IPS DF 4.7 (cell line): ENCODE measurements at regions not wholly inside any gene's neighbourhood (a gene's known extent, or its start where the extent isn't known, plus 50 kb on each side); places are given as distances from the start of the nearest gene placed in this dataset.
"Not testable (repeated sequence)": the region's sequence is repeated elsewhere in the genome, so short reads cannot be mapped to it uniquely, and the experiment has no call there.

Source experiments
- DNase-seq: peaks from one replicate; pipeline ENCODE4 v3.0.0-alpha.2; 2013; ENCODE audit warnings: low spot score; ENCODE audit errors: extremely low read depth

GRCh38 chr3:182621435-182622240 is 171.7 kb upstream of the ATP11B start:
- DNase-seq = no peak

- no peak for DNase-seq
Observed at GRCh38 chr3:182622241-182622545, 171.1 kb upstream of the ATP11B start.

- no peak for DNase-seq
Observed at GRCh38 chr3:182626484-182627467, 166.5 kb upstream of the ATP11B start.

DNA sequence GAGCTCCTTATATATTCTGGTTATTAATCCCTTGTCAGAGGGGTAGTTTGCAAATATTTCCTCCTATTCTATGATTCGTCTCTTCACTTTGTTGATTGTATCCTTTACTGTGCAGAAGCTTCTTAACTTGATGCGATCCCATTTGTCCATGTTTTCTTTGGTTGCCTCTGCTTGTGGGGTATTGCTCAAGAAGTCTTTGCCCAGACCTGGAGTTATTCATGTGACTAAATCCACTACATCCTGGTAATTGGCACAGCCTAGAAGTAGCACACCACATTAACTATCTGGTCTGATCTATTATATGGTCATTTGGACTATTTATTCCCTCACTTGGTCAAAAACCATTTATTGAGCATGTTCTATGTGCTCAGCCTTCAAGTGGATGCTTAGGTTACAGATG is 164.8 kb upstream of the ATP11B start:
- DNase-seq = no peak

GRCh38 chr3:182629521-182629920 is 163.8 kb upstream of the ATP11B start:
- DNase-seq = no peak

DNA sequence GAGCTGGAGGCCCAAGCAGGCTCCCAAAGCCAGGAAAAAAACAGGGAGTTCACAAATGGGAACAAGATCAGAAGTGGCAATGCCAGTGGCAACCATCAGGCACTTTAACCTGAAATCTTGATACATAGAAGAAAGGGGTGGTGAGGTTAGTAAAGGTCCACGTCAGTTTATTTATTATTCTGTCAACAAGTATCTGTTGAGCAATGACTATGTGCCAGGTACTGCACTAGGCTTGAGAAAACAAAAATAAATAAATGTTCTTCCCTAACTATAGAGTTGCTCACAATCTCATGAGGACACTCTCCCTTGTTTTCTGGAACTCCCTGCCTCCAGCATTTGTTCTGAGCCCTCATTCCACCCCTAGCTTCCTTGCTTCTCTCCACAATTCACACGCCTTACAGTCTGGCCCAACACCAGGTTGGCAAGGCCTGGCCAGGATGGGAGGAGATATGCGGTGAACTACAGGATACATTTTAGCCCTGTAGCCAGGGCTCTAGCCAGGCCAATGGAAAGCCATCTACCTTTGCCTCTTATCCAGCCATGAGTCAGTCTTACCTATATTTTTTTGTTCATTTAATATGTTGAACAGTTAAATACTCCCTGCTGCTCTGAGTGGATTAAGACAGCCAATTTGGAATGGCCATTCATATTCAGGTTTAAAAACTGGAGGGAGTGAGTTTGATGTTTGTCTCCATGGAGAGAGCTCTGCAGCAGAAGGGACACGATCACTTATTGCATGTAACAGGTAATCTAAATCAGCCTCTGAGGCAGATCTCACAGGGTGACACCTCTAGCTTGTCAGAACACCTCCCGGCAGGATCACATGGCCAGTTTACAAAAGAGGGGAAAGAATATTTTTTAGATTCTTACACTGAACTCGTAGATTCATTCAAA is 161.9 kb upstream of the ATP11B start:
- DNase-seq = no peak

- no peak for DNase-seq
Observed at GRCh38 chr3:182632077-182632393, 161.3 kb upstream of the ATP11B start.

- no peak for DNase-seq
Observed at GRCh38 chr3:182633186-182633585, 160.1 kb upstream of the ATP11B start.

GRCh38 chr3:182636646-182637045 is 156.7 kb upstream of the ATP11B start:
- DNase-seq = no peak

GRCh38 chr3:182637350-182638110 is 155.8 kb upstream of the ATP11B start:
- DNase-seq = no peak

GRCh38 chr3:182644013-182644412 is 149.3 kb upstream of the ATP11B start:
- no peak for DNase-seq

DNA sequence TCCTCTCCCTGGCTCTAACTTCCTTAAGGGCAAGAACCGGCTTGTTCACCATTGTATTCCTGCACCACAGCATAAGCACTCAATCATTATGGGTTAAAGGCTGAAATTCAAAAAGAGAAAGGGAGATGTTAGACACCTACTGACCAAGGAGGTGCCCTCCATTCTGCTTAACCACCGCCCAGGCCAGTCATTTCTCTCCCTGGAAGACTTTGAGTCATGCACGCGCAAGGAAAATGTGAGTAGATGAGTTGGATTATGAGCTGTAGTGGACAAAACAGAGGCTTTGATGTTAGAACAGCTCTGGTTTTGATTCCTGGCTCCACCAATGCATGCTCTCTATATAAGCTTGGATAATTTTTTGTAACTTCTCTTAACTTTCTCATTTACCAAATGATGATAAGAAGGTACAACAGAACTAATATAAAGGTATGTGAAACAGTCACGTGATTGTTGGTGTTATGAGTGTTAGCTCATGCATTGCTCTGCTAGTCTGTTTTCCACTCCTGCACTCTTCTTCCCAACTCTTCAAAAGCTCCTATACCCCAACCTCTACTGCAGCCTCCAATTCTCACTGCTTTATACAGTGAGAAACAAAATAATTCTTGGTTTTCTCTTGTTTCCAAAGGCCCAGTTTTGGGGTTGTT is 148.4 kb upstream of the ATP11B start:
- DNase-seq = no peak

GRCh38 chr3:182650568-182651128 is 142.7 kb upstream of the ATP11B start:
- no peak for DNase-seq

- no peak for DNase-seq
Observed at GRCh38 chr3:182651461-182651860, 141.8 kb upstream of the ATP11B start.

GRCh38 chr3:182653065-182653464 is 140.2 kb upstream of the ATP11B start:
- DNase-seq = not testable (repeated sequence)

GRCh38 chr3:182668541-182668940 is 124.8 kb upstream of the ATP11B start:
- DNase-seq = no peak

DNA sequence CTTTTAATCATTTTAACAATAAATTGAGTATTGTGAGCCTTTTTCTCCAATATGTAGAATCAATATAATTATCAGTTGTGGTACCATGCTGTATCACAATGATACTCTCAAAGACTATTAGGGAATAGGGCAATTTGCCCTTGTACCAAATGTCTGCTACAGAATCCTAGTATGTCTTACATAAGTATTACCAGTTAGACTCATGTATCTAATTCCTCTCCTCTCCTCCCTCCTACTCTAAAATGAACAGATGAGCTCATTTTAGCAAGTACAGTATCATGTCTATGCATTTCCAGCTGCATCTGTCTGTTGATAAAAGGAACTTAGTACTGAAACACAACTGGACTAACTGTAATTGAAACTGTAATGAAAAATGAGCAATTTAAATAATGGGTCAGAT is 124.3 kb upstream of the ATP11B start:
- no peak for DNase-seq

GRCh38 chr3:182671541-182671940 is 121.8 kb upstream of the ATP11B start:
- DNase-seq = no peak

GRCh38 chr3:182671942-182672341 is 121.4 kb upstream of the ATP11B start:
- DNase-seq = no peak

GRCh38 chr3:182673336-182673735 is 120.0 kb upstream of the ATP11B start:
- DNase-seq = no peak
